ENCODE measurements at regions not wholly inside any gene's neighbourhood (a gene's known extent, or its start where the extent isn't known, plus 50 kb on each side); places are given as distances from the start of the nearest gene placed in this dataset.
"Not testable (repeated sequence)": the region's sequence is repeated elsewhere in the genome, so short reads cannot be mapped to it uniquely, and the experiment has no call there.

DNA sequence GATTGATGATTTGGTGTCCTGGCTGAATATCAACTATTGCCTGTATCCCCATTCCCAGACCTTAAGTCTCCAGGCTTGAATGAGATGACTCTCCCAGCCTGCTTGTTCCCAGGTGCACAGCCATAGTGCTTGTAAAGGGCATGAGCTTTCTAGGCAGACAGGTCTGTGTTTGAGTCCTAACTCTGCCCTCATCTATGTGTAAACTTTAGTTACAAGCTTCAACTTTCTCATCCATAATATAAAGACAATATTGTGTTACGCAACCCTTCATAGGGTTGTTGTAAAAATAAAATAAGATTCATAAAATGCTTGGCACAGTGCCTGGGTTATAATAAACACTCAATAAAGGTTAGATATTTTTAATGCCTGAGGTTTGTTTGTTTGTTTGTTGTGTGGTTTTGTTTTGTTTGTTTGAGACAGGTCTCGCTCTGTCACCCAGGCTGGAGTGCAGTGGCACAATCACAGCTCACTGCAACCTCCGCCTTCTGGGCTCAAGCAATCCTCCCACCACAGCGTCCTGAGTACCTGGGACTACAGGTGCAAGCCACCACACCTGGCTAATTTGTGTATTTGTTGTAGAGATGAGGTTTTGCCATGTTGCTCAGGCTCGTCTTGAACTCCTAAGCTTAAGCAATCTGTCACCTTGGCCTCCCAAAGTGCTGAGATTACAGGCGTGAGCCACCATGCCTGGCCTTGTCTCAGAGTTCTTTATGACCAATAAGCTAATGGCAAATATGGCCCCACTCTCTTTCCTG is 89.4 kb upstream of the MAPRE2 start:
- no peaks in the 10 kb centered on the region for H3K36me3 ChIP-seq (ENCODE audit: control insufficient read depth in 2 of 3, insufficient read depth in 3 of 3, low read length in 3 of 3)
- TF ChIP-seq CTCF (IDR thresholded peaks at IDR 0.05; ENCODE audit: borderline replicate concordance, extremely low read depth, insufficient read depth) = no peak
- no peaks in the 10 kb centered on the region for H3K4me1 ChIP-seq (ENCODE audit: control insufficient read depth in 2 of 3, insufficient read depth in 2 of 3, low read depth in 1 of 3, low read length in 3 of 3)
- H3K4me3 ChIP-seq (ENCODE audit: low read length in 3 of 3) = no peak overlapping the region
- H3K9ac ChIP-seq (ENCODE audit: low read length in 3 of 3) = no peak overlapping the region
- intact Hi-C loops (cut with DNase I) = no loop called here
- H3K9me3 ChIP-seq (ENCODE audit: control insufficient read depth in 2 of 3, insufficient read depth in 1 of 3, low read length in 3 of 3) = no peaks in the 10 kb centered on the region
- no peaks in the 10 kb centered on the region for H3K27me3 ChIP-seq (ENCODE audit: control insufficient read depth, insufficient read depth, low read length)
- no peak overlapping the region for H3K27ac ChIP-seq (ENCODE audit: low read depth in 2 of 2, low read length in 2 of 2)
- FAIRE-seq = no peak
- DNase-seq = no peak

- Histone ChIP-seq H3K27ac (ENCODE audit: low read depth in 2 of 2, low read length in 2 of 2) (no peak overlapping the region), H3K36me3 (ENCODE audit: control insufficient read depth in 2 of 3, insufficient read depth in 3 of 3, low read length in 3 of 3) (no peaks in the 10 kb centered on the region), H3K4me3 (ENCODE audit: low read length in 3 of 3) (no peak overlapping the region), H3K9me3 (ENCODE audit: control insufficient read depth in 2 of 3, insufficient read depth in 1 of 3, low read length in 3 of 3) (no peaks in the 10 kb centered on the region), H3K9ac (ENCODE audit: low read length in 3 of 3) (no peak overlapping the region), H3K27me3 (ENCODE audit: control insufficient read depth, insufficient read depth, low read length) (no peaks in the 10 kb centered on the region), H3K4me1 (ENCODE audit: control insufficient read depth in 2 of 3, insufficient read depth in 2 of 3, low read depth in 1 of 3, low read length in 3 of 3) (no peaks in the 10 kb centered on the region)
- FAIRE-seq (no peak), DNase-seq (no peak)
- no peak for TF ChIP-seq CTCF (IDR thresholded peaks at IDR 0.05; ENCODE audit: borderline replicate concordance, extremely low read depth, insufficient read depth)
- intact Hi-C loops (cut with DNase I) = no loop called here
Observed at GRCh38 chr18:34953212-34953611, 88.0 kb upstream of the MAPRE2 start.

DNA sequence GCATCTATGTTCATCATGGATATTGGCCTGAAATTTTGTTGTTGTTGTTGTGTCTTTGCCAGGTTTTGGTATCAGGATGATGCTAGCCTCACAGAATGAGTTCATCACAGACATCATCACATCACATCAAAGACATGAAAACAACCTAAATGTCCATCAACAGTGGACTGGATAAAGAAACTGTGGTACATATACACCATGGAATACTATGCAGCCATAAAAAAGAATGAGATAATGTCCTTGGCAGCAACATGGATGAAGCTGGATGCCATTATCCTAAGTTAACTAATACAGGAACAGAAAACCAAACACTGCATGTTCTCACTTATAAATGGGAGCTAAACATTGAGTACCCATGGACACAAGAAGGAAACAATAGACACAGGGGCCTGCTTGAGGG is 85.7 kb upstream of the MAPRE2 start:
- H3K9ac ChIP-seq (ENCODE audit: low read length in 3 of 3); DNase-seq; H3K4me3 ChIP-seq (ENCODE audit: low read length in 3 of 3); FAIRE-seq; intact Hi-C loops (cut with DNase I); H3K27ac ChIP-seq (ENCODE audit: low read depth in 2 of 2, low read length in 2 of 2); H3K36me3 ChIP-seq (ENCODE audit: control insufficient read depth in 2 of 3, insufficient read depth in 3 of 3, low read length in 3 of 3); H3K9me3 ChIP-seq (ENCODE audit: control insufficient read depth in 2 of 3, insufficient read depth in 1 of 3, low read length in 3 of 3); H3K4me1 ChIP-seq (ENCODE audit: control insufficient read depth in 2 of 3, insufficient read depth in 2 of 3, low read depth in 1 of 3, low read length in 3 of 3); H3K27me3 ChIP-seq (ENCODE audit: control insufficient read depth, insufficient read depth, low read length): not testable (repeated sequence)

- H3K9me3 ChIP-seq (ENCODE audit: control insufficient read depth in 2 of 3, insufficient read depth in 1 of 3, low read length in 3 of 3) = no peaks in the 10 kb centered on the region
- H3K27me3 ChIP-seq (ENCODE audit: control insufficient read depth, insufficient read depth, low read length) = no peaks in the 10 kb centered on the region
- H3K9ac ChIP-seq (ENCODE audit: low read length in 3 of 3) = no peak overlapping the region
- no peaks in the 10 kb centered on the region for H3K4me1 ChIP-seq (ENCODE audit: control insufficient read depth in 2 of 3, insufficient read depth in 2 of 3, low read depth in 1 of 3, low read length in 3 of 3)
- H3K36me3 ChIP-seq (ENCODE audit: control insufficient read depth in 2 of 3, insufficient read depth in 3 of 3, low read length in 3 of 3) = no peaks in the 10 kb centered on the region
- H3K27ac ChIP-seq (ENCODE audit: low read depth in 2 of 2, low read length in 2 of 2) = no peak overlapping the region
- intact Hi-C loops (cut with DNase I) = no loop called here
- TF ChIP-seq CTCF (IDR thresholded peaks at IDR 0.05; ENCODE audit: borderline replicate concordance, extremely low read depth, insufficient read depth) = no peak
- no peak overlapping the region for H3K4me3 ChIP-seq (ENCODE audit: low read length in 3 of 3)
- FAIRE-seq = no peak
- DNase-seq = no peak
Observed at GRCh38 chr18:34956663-34957062, 84.5 kb upstream of the MAPRE2 start.

All from kidney (tissue), 13 donors.